ENCODE measurements at regions not wholly inside any gene's neighbourhood (a gene's known extent, or its start where the extent isn't known, plus 50 kb on each side); places are given as distances from the start of the nearest gene placed in this dataset.
A peak's percentile ranks its signal among the peaks of the same experiment; 100 is the strongest.
"Not testable (repeated sequence)": the region's sequence is repeated elsewhere in the genome, so short reads cannot be mapped to it uniquely, and the experiment has no call there.

GRCh38 chr6:33895296-33895695, 91.5 kb upstream of the MLN start:
- no peak for DNase-seq (ENCODE audit: low read depth)

- DNase-seq (ENCODE audit: low read depth): peak; percentile 73
Measured at GRCh38 chr6:33894438-33894837, 90.6 kb upstream of the MLN start.

- DNase-seq (ENCODE audit: low read depth): no peak
Measured at GRCh38 chr6:33892581-33893346, 89.0 kb upstream of the MLN start.

GRCh38 chr6:33888664-33889200, 84.9 kb upstream of the MLN start:
- DNase-seq (ENCODE audit: low read depth): no peak

GRCh38 chr6:33888183-33888582, 84.4 kb upstream of the MLN start:
- DNase-seq (ENCODE audit: low read depth): no peak

GRCh38 chr6:33886673-33887144, 82.9 kb upstream of the MLN start:
- peak; percentile 93 for DNase-seq (ENCODE audit: low read depth)

- peak; percentile 86 for DNase-seq (ENCODE audit: low read depth)
Measured at GRCh38 chr6:33885132-33886057, 81.6 kb upstream of the MLN start.

GRCh38 chr6:33883621-33884020, 79.8 kb upstream of the MLN start:
- DNase-seq (ENCODE audit: low read depth): not testable (repeated sequence)

- peak; percentile 41 for DNase-seq (ENCODE audit: low read depth)
Measured at GRCh38 chr6:33882154-33882553, 78.4 kb upstream of the MLN start.

- DNase-seq (ENCODE audit: low read depth): no peak
Measured at GRCh38 chr6:33880766-33881165, 77.0 kb upstream of the MLN start.

GRCh38 chr6:33880104-33880678, 76.4 kb upstream of the MLN start:
- no peak for DNase-seq (ENCODE audit: low read depth)

GRCh38 chr6:33878562-33878961, 74.8 kb upstream of the MLN start:
- DNase-seq (ENCODE audit: low read depth): no peak

- no peak for DNase-seq (ENCODE audit: low read depth)
Measured at GRCh38 chr6:33877982-33878535, 74.3 kb upstream of the MLN start.

- no peak for DNase-seq (ENCODE audit: low read depth)
Measured at GRCh38 chr6:33875696-33876095, 71.9 kb upstream of the MLN start.

GRCh38 chr6:33875141-33875581, 71.4 kb upstream of the MLN start:
- DNase-seq (ENCODE audit: low read depth): no peak

GRCh38 chr6:33874136-33874760, 70.4 kb upstream of the MLN start:
- DNase-seq (ENCODE audit: low read depth): no peak

- DNase-seq (ENCODE audit: low read depth): no peak
Measured at GRCh38 chr6:33872761-33873160, 69.0 kb upstream of the MLN start.

GRCh38 chr6:33869826-33870423, 66.1 kb upstream of the MLN start:
- DNase-seq (ENCODE audit: low read depth): no peak

- DNase-seq (ENCODE audit: low read depth): no peak
Measured at GRCh38 chr6:33869121-33869520, 65.3 kb upstream of the MLN start.

GRCh38 chr6:33868141-33868540, 64.3 kb upstream of the MLN start:
- no peak for DNase-seq (ENCODE audit: low read depth)

GRCh38 chr6:33865478-33866077, 61.8 kb upstream of the MLN start:
- DNase-seq (ENCODE audit: low read depth): no peak
